ENCODE measurements at regions not wholly inside any gene's neighbourhood (a gene's known extent, or its start where the extent isn't known, plus 50 kb on each side); places are given as distances from the start of the nearest gene placed in this dataset.

DNA sequence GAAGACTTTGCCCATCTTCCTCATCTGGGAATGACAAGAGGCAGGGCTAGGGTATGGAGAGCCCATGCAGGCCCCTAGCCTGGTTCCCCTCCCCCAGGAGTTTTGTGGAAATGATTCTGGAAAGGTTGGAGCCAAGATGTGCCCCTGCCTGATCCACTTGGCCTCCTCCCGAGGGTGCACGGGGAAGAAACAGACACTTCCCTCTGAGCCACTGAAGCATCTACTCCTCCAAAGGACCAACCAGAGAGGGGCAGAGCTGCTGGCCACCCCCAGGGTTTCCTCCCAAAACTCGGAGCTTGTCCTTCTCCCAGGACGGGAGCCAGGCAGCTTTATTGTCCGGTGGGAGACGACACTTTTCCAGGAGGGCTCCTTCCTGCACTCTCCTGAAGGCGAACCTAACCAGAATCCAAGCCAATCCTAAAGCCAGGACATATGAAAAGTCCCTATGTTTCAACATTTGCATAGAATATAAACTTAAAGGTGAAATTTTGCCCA, 149.2 kb upstream of the COPS8 start:
- intact Hi-C loops (cut with DNase I): no loop called here
- DNase-seq: no peak

DNA sequence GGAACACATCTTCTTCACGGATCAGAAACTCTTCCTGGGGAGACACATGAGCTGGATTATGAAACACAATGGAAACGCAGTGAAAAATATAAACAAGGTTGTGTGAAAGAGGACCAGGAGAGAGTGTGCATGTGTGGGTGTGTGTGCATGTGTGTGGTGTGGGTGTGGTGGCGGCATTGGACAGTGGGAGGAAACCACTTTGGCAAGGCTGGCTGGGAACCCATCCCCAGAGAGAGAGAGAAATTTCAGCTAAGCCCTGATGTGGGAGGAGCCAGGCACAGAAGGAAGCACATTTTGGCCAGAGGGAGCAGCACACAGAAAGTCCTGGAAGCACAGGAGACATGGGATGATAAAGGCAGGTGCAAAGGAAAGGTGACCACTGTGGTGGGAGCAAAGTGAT, 147.6 kb upstream of the COPS8 start:
- no peak for DNase-seq
- intact Hi-C loops (cut with DNase I): no loop called here

DNA sequence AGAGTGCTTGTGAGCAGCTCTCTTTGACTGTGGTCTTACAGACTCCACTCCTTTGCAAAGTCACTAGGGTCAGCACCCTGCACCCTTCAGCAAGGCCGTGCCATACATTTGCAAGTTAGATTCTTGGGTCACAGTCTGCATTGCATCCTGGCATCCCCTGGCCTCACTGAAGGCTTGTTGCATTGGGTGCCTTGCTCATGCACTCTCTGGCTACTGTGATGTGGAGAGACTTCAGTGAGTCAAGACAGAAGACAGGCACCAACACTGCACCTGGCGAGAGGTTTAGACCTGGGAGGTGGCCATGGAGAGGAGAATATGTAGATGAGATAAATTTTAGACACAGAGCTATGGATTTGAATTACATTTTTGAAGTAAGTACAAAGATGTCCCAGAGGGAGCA, 146.4 kb upstream of the COPS8 start:
- intact Hi-C loops (cut with DNase I): no loop called here

DNA sequence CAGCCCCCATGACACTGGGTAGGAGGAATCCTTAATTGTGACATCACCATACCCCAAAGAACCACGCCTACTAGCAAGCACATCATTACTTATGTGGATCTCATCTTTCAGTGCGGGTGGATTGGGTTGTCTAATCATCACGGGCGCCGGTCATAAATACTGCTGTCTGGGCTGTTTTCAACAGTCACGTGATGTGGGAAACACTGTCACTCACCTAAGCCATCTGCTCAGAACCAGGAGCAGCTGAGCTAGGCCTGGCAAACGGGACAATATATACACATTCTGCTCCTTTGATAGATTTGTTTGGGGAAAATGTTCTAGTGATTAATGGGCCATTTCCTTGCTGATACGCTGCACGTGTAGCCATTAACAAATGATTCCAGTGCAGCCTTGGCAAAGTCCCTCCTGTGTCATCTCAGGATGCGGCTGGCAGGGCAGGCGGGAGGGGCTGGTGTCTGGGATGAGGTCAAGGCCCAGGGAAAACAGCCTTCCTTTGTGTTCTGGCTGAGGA, 145.9 kb upstream of the COPS8 start:
- DNase-seq: no peak
- intact Hi-C loops (cut with DNase I): no loop called here

More for the DNA sequence above, 146.4 kb upstream of the COPS8 start:
- no peak for DNase-seq

DNA sequence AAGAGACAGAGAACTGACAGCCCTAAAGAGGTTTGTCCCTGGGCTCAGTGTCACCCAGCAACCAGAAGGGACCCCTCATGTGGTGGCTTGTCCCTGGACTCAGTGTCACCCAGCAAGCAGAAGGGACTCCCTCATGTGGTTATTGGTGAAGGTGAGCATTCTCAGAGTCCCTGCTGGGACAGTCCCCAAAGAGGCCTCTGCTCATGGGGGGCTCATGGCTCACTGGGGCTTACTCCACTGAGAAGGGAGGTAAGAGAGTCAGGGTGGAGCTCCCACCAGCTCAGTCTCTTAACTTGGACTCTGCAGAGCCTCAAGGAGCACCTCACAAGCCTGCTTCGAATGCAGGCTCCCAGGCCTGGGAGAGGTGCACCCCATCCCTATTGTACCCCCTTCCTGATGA, 145.2 kb upstream of the COPS8 start:
- no peak for DNase-seq
- intact Hi-C loops (cut with DNase I): no loop called here

DNA sequence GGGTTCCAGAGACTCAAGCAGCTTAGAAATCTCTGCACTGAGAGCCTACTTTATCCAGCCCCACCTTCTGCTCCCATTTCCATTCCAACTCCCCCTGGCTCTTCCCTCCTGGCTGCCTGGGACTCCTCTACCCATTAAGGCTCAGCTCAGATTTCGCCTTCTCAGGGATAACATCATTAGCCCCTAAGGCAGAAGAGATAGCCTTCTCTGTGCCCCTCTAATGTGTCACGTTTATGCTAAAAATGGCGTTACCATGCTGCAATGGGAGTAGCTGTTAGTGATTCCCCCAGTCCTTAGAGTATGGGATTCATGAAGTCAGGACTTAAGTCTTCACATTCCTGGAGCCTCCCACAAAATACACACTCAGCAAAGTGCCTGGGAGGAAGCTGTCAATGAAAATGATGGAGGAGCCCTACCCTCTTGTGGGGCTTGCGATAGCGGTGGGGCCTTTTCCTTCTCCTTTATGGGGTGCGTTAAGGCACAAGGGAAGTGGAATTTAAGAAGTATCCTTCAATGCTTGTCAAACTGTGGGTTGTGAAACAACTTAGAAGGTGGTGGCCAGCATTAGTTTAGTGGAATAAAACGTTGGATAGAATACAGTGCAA, 144.7 kb upstream of the COPS8 start:
- intact Hi-C loops (cut with DNase I): no loop called here
- DNase-seq: no peak

DNA sequence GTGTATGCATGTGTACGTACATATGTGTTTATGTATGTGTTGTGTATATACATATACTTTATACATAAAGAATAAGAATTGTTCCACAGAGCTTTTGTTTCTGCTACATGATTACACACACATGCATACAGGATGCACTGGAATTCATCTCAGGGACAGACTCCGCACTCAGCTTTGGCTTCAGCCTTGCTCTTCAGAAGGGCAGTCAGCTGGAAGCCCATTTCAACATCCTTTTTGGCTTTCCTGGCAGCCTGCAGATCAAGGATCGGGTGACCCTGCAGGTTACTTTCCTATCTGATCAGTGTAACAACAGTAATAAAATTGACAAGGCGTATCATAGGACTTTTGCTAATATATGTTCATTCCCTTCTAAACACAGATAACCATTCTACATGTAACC, 144.1 kb upstream of the COPS8 start:
- no peak for DNase-seq
- intact Hi-C loops (cut with DNase I): no loop called here

DNA sequence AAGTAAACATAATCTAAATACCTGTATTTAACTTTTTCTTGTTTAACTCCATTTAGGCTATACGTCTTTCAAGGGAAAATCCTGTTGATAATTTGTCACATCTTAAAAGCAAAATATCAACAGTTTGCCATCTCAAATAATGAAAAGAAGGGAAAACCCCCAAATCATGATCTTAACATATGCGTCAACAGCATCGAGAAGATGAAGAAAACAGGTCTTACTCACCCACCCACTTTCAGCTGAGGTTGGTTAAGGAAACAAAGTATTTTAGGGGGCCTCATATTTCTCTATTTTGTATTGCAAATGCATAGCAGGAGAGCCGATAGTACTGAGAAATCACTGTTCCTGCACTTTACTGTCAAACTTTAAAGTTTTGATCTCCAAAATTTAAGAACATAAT, 143.1 kb upstream of the COPS8 start:
- DNase-seq: no peak
- intact Hi-C loops (cut with DNase I): no loop called here

DNA sequence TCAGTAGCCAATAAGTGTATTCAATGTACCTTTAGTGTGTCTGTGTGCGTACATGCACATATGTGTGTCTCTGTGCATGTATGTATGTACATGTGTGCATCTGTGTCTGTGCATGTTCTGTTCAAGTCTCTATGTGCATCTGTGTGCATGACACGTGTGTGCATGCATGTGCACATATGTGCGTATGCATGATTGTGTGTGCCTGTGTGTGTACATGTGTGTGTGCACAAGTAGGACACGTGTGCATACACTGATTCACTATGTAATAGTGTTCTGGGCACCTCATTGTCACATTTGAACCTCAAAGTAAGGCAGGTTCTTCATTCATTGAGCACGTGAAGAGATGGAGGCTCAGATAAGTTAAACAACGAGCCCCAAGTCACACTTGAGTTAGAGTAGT, 142.6 kb upstream of the COPS8 start:
- intact Hi-C loops (cut with DNase I): no loop called here
- DNase-seq: no peak

DNA sequence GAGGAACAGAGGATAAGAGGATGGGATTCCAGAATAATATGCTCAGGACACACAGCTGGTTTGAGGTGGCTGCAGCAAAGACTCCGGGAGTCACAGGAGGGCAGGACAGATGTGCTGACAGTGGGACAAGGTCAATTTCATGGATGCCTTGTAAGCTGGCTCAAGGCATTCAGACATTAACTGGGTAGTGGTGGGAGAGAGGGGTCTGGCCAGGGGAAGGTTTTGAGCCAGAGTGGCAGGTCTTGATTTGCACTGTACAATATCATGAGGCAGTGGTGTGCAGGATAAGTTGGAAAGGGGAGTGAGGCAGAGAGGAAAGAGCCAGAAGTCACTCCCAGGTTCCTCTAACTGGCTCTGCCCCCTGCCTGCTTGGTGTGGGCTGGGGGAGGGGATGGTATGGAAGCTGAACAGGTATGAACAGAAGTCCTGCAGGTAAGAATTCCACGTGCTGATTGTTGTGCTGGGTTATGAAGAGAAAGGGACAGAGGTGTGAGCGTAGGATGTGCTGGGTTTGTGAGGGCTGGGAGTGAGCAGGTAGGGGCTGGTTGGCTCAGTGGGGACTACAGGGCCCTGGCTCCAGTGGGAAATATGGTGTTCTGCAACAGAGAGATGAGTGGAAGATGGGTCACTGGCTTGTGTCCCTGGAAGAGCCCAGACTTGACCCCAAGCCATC, 141.7 kb upstream of the COPS8 start:
- no peak for DNase-seq
- intact Hi-C loops (cut with DNase I): no loop called here

DNA sequence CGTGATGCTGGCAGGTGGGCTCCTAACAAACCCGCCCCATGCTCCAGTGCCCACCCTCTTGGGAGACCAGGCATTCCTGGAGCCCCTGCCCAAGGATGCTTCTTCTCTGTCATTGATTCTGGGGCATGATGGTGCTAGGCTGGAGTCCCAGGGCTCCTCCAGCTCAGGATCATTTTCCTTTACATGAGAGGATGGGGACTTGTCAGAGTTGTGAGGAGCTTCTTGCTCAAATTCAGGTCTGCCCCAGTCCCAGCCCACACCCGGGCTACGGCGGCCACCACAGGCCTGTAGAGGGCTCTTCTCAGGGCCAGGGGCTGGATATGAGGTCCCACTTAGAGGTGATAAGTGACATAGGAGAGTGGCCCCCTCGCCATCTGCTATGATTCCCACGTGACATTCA, 141.1 kb upstream of the COPS8 start:
- DNase-seq: no peak

DNA sequence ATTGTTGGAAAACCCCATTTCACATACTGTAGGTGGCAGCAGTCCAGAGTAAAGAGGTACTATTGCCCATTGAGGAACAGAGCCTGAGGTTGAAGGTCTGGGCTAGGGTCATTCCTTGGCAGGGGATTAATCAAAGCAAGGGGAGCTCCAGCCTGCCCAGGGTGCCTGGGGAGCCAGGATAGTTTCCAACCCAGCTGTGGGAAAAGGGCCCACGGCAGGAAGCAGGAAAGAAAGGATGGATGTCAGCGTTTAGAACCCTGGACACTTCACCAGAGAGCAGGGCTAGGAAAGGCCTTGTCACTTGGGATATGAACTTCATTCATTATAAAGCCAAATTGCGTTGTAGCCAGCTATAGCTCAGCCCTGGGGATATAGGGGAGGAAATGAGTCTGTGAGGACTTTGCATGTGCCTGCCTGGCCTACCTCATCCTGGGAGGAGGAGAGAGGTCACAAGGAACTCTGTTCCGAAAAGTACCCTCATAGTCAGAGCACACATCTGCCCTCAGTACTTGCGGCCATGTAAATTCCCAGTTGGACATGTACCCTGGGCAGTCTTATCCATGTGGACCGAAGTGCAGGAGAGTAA, 140.2 kb upstream of the COPS8 start:
- DNase-seq: no peak
- intact Hi-C loops (cut with DNase I): no loop called here

More for the DNA sequence above, 141.1 kb upstream of the COPS8 start:
- intact Hi-C loops (cut with DNase I): no loop called here

DNA sequence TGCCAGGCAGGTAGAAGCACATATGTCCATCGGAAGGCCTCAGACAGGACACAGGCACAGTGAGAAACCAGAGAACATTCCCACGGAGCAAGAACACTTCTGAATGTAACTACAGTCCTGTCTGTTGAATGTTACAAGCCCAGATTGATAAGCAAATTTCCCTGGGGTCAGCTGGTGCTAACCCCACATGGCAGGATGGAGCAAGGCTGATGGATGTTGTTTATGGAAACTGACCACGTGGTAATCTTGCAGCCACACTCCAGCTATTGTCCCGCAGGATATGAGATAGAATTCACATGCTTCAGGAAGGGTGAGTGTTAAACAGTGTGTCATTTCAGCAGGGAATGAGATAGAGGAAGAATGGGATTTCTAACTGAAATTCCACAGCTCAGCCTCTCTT, 138.8 kb upstream of the COPS8 start:
- intact Hi-C loops (cut with DNase I): no loop called here
- no peak for DNase-seq

DNA sequence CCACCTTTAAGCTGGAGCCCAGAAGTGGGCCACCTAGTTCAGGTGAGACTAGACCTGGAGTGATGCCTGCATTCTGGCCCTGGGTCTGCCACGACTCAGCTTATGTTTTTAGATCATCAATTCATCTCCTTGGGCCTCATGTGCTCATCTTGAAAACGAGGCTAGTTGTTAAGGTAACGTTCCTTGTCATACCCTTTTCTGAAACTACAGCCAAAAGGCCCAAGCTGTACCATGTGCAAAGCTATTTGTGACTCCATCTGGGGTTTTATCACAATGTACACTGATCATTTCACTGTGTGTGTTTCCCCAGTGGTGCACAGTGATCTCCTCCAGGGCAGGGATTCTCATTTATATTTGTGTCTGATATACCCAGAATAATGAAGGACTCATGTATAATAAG, 138.4 kb upstream of the COPS8 start:
- intact Hi-C loops (cut with DNase I): no loop called here
- DNase-seq: no peak

DNA sequence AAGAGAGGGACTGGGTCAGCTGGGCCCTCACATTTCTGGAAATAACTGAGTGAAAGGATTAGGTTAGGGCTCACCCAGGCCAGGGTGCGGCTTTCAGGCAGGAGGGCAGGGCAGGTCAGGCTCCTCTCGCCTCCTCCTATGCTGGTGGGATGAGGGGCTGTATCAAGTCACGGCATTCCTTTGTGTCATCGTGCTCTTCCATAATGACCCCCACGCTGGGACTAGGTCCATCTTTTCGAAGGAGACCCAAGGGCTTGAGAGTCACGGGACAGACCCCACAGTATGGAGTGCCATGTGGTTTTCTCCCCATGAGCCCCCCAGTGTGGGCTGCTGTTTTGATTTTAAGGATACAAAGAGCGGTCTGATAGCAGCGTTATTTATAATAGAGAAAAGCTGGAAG, 137.8 kb upstream of the COPS8 start:
- intact Hi-C loops (cut with DNase I): no loop called here

DNA sequence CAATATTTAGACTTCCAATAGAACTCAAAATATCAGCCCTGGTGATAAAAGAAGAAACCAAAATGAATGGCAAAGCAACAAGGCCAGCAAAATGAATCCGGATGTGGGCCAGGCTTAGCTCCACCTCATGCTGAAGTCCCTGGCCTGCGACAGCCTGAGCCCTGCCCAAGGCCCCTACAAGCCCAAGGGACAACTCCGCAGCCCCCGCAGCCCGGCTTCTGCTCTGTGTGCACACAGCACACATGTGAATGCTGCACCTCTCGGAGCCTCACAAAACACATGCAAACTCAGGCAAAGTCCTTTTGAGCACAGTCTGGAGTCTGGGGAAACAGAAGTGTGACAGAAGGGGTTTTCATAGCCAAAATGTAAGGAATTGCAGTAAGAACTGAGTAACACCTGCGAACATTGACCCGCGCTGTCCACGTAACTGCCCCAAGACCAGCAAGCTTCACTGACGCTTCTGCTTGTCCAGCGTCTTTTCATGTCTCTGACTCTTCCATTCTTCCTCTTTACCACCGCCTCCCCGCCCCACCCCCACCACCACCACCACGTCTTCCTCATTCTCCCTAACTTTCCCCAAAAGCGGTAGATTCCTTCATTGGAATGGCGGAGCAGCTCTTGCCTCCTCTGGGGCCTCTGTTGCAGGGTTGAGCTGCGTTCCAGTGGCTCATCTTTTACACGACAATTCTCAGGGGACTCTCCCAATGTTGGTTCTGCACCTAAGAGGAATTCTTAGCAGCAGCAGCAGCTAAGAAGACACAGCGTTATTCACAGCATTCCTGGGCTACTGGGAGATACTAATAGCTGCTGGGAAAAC, 136.4 kb upstream of the COPS8 start:
- intact Hi-C loops (cut with DNase I): no loop called here

More for the DNA sequence above, 137.8 kb upstream of the COPS8 start:
- no peak for DNase-seq

DNA sequence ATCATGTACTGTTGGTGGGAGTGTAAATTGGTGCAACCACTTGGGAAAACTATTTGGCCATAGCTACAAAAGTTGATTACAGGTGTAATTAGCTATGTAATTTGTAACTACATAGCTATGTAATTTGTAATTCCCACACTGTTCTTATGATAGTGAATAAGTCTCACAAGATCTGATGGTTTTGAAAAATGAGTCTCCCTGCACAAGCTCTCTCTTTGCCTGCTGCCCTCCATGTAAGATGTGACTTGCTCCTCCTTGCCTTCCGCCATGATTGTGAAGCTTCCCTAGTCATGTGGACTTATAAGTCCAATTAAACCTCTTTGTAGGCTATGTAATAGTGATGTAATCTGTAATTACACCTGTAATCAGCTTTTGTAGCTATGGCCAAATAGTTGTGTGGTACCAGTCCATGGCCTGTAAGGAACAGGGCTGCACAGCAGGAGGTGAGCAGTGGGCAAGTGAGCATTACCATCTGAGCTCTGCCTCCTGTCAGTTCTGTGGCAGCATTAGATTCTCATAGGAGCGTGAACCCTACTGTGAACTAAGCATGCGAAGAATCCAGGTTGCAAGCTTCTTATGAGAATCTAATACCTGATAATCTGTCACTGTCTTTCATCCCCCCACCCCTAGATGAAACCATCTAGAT, 133.7 kb upstream of the COPS8 start:
- intact Hi-C loops (cut with DNase I): no loop called here
- no peak for DNase-seq

More for the DNA sequence above, 136.4 kb upstream of the COPS8 start:
- DNase-seq: no peak

DNA sequence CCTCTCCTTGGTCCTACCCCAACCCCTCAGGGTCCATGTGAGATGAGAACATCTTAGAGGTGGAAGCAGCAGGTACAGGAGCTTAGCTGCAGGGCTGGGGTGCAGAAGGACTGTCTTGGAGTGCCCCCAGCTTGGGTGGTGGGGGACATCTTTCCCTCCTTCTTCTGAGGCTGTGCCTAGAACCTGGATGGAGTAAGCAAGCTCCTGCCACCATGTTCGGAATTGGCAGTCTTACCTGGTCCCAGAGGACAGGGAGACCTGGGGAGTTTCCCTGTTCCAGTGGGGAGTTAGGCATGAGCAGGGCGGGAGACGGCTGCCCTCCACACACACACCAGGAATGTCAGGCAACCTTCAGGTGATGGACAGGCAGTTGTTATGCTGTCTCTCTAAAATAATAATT, 131.0 kb upstream of the COPS8 start:
- intact Hi-C loops (cut with DNase I): no loop called here
- DNase-seq: no peak

DNA sequence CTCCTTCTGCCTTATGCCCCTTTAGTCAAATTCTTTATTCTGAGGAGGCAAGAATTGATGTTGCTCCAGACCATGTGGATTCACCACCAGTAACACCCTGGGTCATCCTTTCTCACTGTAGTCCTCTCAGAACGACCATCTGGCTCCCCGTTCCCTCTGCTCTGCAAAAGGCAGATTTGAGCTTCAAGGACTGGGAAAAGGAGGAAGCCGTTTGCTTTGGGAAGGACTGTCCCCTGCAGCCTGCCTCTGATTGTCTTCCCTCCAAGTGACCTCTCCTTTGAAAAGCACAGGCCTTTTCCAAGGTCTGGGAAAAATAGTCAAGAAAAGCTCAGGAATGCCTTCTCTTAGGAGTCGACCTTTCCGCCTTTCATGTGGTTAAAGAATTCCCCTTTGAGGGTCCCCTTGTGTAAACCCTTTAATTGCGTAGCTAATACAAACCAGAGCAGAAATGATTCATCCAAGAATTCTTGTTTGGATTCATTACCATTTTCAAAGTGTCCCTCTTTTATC, 130.1 kb upstream of the COPS8 start:
- intact Hi-C loops (cut with DNase I): no loop called here
- DNase-seq: no peak

DNA sequence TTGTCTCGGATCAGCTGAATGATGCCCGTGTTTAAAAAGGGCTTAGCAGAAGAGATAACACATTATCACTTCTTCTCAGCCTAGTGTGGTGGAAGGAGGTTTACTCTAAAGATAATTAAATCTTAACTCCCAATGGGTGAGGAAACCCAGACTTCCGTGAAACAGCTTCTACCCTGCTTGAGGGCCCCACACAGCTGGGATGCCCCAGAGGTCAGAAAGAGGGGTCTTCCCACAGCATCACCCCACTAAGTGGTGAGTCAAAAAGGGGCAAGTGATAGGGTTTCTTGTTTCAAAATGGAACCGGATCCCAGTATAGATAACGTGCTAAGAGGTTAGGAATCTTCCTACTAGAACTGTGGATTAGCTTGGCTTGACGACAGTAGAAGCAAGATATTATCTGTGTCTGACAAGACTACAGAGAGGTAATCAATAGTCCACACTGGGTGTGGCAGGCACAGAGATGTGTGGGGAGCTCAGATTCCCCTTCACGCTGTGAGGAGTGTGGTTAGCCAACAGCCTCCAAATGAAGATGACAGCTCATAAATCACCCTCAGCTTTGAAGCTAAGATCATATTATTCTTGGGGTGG, 129.6 kb upstream of the COPS8 start:
- intact Hi-C loops (cut with DNase I): no loop called here

More for the DNA sequence above, 129.6 kb upstream of the COPS8 start:
- DNase-seq: no peak
